ENCODE measurements at regions not wholly inside any gene's neighbourhood (a gene's known extent, or its start where the extent isn't known, plus 50 kb on each side); places are given as distances from the start of the nearest gene placed in this dataset.

- no peak overlapping the region for H3K4me3 ChIP-seq (ENCODE audit: low read depth, low read length)
- no peak for TF ChIP-seq CTCF (IDR thresholded peaks at IDR 0.05; ENCODE audit: low read depth, low read length)
- in situ Hi-C loops (cut with HindIII; ENCODE audit: low sequenced_read_pairs), result no loop called here
- DNase-seq (ENCODE audit: low read depth, low spot score), result no peak
These were observed 116.0 kb upstream of the RTL1 start for GRCh38 chr14:101019541-101019940.

GRCh38 chr14:101019990-101020710 is 116.6 kb upstream of the RTL1 start:
- in situ Hi-C loops (cut with HindIII; ENCODE audit: low sequenced_read_pairs), result no loop called here
- TF ChIP-seq CTCF (IDR thresholded peaks at IDR 0.05; ENCODE audit: low read depth, low read length), result no peak
- H3K4me3 ChIP-seq (ENCODE audit: low read depth, low read length), result no peak overlapping the region
- no peak for DNase-seq (ENCODE audit: low read depth, low spot score)

GRCh38 chr14:101020834-101021370 is 117.4 kb upstream of the RTL1 start:
- H3K4me3 ChIP-seq (ENCODE audit: low read depth, low read length), result no peak overlapping the region
- TF ChIP-seq CTCF (IDR thresholded peaks at IDR 0.05; ENCODE audit: low read depth, low read length), result no peak
- in situ Hi-C loops (cut with HindIII; ENCODE audit: low sequenced_read_pairs), result no loop called here
- DNase-seq (ENCODE audit: low read depth, low spot score), result no peak

- H3K4me3 ChIP-seq (ENCODE audit: low read depth, low read length), result no peak overlapping the region
- in situ Hi-C loops (cut with HindIII; ENCODE audit: low sequenced_read_pairs), result no loop called here
- TF ChIP-seq CTCF (IDR thresholded peaks at IDR 0.05; ENCODE audit: low read depth, low read length), result no peak
- no peak for DNase-seq (ENCODE audit: low read depth, low spot score)
These were observed 118.6 kb upstream of the RTL1 start for GRCh38 chr14:101022121-101022520.

- no peak for DNase-seq (ENCODE audit: low read depth, low spot score)
- no peak for TF ChIP-seq CTCF (IDR thresholded peaks at IDR 0.05; ENCODE audit: low read depth, low read length)
- in situ Hi-C loops (cut with HindIII; ENCODE audit: low sequenced_read_pairs), result no loop called here
- no peak overlapping the region for H3K4me3 ChIP-seq (ENCODE audit: low read depth, low read length)
These were observed 119.5 kb upstream of the RTL1 start for GRCh38 chr14:101022916-101023435.

- in situ Hi-C loops (cut with HindIII; ENCODE audit: low sequenced_read_pairs), result no loop called here
- no peak overlapping the region for H3K4me3 ChIP-seq (ENCODE audit: low read depth, low read length)
- DNase-seq (ENCODE audit: low read depth, low spot score), result no peak
- TF ChIP-seq CTCF (IDR thresholded peaks at IDR 0.05; ENCODE audit: low read depth, low read length), result no peak
These were observed 121.2 kb upstream of the RTL1 start for GRCh38 chr14:101024686-101025085.

Data from astrocyte of the spinal cord (primary cell).